ENCODE measurements at regions not wholly inside any gene's neighbourhood (a gene's known extent, or its start where the extent isn't known, plus 50 kb on each side); places are given as distances from the start of the nearest gene placed in this dataset.

DNA sequence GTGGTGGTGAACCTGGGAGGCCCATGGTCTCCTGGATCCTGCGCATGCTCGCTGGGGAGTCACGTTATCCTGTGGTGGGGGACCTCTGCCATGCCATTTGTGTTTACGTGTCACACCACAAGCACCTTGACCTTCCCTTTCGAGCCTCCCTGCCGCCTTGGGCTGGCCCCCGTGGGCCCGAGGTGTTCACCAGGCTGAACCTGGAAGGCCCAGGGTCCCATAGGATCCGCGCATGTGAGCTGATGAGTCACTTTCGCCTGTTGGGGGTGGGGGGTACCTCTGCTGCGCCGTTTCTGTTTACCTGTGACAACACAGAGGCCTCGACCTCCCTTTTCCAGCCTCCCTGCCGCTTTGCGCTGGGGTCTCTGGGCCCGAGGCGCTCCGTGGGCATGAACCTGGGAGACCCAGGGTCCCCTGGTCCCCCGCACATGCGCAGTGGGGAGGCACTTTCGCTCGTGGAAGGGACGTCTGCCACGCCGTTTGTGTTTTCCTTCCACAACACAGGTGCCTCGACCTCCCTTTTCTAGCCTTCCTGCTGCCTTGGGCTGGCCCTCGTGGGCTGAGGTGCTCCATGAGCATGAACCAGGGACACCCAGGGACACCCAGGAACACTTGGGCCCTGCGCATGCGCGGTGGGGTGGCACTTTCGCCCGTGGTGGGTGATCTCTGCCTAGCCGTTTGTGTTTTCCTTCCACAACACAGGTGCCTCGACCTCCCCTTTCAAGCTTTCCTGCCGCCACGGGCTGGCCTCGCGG, 334.1 kb downstream of the ALG10 start:
- H3K36me3 Mint-ChIP-seq (ENCODE audit: low read depth), result no peaks in the 10 kb centered on the region
- TF ChIP-seq, protein P1, sequence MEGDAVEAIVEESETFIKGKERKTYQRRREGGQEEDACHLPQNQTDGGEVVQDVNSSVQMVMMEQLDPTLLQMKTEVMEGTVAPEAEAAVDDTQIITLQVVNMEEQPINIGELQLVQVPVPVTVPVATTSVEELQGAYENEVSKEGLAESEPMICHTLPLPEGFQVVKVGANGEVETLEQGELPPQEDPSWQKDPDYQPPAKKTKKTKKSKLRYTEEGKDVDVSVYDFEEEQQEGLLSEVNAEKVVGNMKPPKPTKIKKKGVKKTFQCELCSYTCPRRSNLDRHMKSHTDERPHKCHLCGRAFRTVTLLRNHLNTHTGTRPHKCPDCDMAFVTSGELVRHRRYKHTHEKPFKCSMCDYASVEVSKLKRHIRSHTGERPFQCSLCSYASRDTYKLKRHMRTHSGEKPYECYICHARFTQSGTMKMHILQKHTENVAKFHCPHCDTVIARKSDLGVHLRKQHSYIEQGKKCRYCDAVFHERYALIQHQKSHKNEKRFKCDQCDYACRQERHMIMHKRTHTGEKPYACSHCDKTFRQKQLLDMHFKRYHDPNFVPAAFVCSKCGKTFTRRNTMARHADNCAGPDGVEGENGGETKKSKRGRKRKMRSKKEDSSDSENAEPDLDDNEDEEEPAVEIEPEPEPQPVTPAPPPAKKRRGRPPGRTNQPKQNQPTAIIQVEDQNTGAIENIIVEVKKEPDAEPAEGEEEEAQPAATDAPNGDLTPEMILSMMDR (IDR thresholded peaks at IDR 0.05; ENCODE audit: unreplicated experiment in 3 of 3), result no peak
- no peak overlapping the region for H3K4me3 Mint-ChIP-seq
- H3K4me1 Mint-ChIP-seq, result no peaks in the 10 kb centered on the region
- no peaks in the 10 kb centered on the region for H3K9me3 Mint-ChIP-seq
- no peaks in the 10 kb centered on the region for H3K27me3 Mint-ChIP-seq (ENCODE audit: low read depth)
- no peak overlapping the region for H3K27ac Mint-ChIP-seq

- H3K4me1 Mint-ChIP-seq, result no peaks in the 10 kb centered on the region
- H3K36me3 Mint-ChIP-seq (ENCODE audit: low read depth), result no peaks in the 10 kb centered on the region
- H3K27me3 Mint-ChIP-seq (ENCODE audit: low read depth), result no peaks in the 10 kb centered on the region
- H3K4me3 Mint-ChIP-seq, result no peak overlapping the region
- no peak overlapping the region for H3K27ac Mint-ChIP-seq
- TF ChIP-seq, protein P1 (IDR thresholded peaks at IDR 0.05; ENCODE audit: unreplicated experiment in 3 of 3), result no peak
- peaks cover 2% of the 10 kb centered on the region for H3K9me3 Mint-ChIP-seq
These were observed 335.5 kb downstream of the ALG10 start for GRCh38 chr12:34357791-34358190.

DNA sequence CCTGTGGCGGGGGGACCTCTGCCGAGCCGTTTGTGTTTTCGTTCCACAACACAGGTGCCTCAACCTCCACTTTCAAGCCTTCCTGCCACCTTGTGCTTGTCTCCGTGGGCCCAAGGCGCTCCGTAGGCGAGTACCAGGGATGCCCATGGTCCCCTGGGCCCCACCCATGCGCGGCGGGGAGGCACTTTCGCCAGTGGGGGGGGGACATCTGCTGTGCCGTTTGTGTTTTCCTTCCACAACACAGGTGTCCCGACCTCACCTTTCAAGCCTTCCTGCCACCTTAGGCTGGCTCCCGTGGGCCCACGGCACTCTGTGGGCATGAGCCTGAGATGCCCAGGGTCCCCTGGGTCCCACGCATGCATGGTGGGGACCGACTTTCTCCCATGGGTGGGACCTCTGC, 335.9 kb downstream of the ALG10 start:
- Mint-ChIP-seq H3K4me1 (no peaks in the 10 kb centered on the region), H3K27ac (no peak overlapping the region), H3K36me3 (ENCODE audit: low read depth) (no peaks in the 10 kb centered on the region), H3K9me3 (peaks cover 2% of the 10 kb centered on the region), H3K27me3 (ENCODE audit: low read depth) (no peaks in the 10 kb centered on the region), H3K4me3 (no peak overlapping the region)
- TF ChIP-seq, protein P1 (IDR thresholded peaks at IDR 0.05; ENCODE audit: unreplicated experiment in 3 of 3), result no peak

DNA sequence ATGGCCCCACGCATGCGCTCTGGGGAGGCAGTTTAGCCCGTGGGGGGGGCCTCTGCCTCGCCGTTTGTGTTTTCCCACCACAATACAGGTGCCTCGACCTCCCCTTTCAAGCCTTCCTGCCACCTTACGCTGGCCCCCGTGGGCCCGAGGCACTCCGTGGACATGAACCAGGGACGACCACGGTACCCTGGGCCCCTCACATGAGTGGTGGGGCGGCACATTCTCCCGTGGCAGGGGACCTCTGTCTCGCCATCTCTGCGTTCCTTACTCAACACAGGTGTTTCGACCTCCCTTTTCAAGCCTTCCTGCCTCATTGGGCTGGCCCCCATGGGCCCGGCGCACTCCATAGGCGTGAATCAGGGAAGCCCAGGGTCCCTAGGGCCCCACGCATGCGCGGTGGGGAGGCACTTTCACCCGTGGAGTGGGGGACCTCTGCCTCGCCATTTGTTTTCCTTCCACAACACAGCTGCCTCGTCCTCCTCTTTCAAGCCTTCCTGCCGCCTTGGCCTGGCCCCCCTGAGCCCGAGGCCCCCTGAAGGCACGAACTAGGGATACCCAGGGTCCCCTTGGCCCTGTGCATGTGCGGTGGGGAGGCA, 339.5 kb downstream of the ALG10 start:
- Mint-ChIP-seq H3K27me3 (ENCODE audit: low read depth) (no peaks in the 10 kb centered on the region), H3K4me3 (no peak overlapping the region), H3K9me3 (peaks cover 16% of the 10 kb centered on the region), H3K36me3 (ENCODE audit: low read depth) (peaks cover 4% of the 10 kb centered on the region), H3K4me1 (no peaks in the 10 kb centered on the region), H3K27ac (no peak overlapping the region)
- TF ChIP-seq, protein P1 (IDR thresholded peaks at IDR 0.05; ENCODE audit: unreplicated experiment in 3 of 3), result no peak

- Mint-ChIP-seq H3K27ac (no peak overlapping the region), H3K36me3 (ENCODE audit: low read depth) (peaks cover 4% of the 10 kb centered on the region), H3K4me3 (no peak overlapping the region), H3K9me3 (peaks cover 16% of the 10 kb centered on the region), H3K4me1 (no peaks in the 10 kb centered on the region), H3K27me3 (ENCODE audit: low read depth) (no peaks in the 10 kb centered on the region)
- TF ChIP-seq, protein P1 (IDR thresholded peaks at IDR 0.05; ENCODE audit: unreplicated experiment in 3 of 3), result no peak
These were observed 340.9 kb downstream of the ALG10 start for GRCh38 chr12:34363050-34363673.

Measured in nephron (organoid).